ENCODE measurements at regions not wholly inside any gene's neighbourhood (a gene's known extent, or its start where the extent isn't known, plus 50 kb on each side); places are given as distances from the start of the nearest gene placed in this dataset.

GRCh38 chr14:23903442-23903841, 50.1 kb upstream of the DHRS4 start:
- no peak for DNase-seq
